GM21723 (cell line): ENCODE measurements at regions not wholly inside any gene's neighbourhood (a gene's known extent, or its start where the extent isn't known, plus 50 kb on each side); places are given as distances from the start of the nearest gene placed in this dataset.
"Not testable (repeated sequence)": the region's sequence is repeated elsewhere in the genome, so short reads cannot be mapped to it uniquely, and the experiment has no call there.

Experiments
- ATAC-seq: cut with Tn5 transposase; IDR thresholded peaks from one replicate; pipeline ENCODE4 v1.9.1; 2021; ENCODE audit warnings: mild to moderate bottlenecking, moderate library complexity; ENCODE audit not compliant: unreplicated experiment

DNA sequence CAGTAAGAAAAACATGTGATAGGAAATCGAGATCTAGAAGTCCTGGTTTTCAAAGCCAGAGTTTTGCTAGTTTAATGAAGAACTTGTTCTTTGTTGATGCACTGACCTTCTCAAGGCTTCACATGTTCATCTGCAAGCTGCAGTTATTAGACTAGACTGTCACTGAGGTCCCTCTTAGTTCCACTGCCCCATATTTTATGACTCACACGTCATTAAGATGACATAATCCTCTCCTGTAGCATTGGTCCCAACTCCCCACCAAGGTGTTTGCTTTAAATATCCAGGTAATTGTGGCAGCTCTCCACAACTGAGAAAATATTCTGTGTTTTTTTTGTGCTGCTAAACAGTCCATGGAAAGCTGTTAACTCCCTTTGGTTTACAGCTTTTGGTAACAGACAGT, 149.7 kb downstream of the MREG start:
- ATAC-seq: no peak

DNA sequence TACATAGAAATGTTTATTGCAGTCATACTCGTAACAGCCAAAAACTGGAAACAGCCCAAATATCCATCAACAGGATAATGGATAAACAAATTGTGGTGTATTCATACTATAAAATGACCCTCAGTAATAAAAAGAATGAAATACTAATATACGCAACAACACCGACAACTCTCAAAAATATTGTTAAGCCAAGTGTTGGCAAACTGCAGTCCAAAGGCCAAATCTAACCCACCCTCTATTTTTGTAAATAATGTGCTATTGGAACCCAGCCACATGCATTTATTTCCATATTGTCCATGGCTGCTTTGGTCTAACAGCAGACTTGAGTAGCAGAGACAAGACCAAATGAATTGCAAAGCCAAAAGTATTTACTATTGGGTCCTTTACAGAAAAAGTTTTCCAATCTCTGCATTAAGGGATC, 151.0 kb downstream of the MREG start:
- ATAC-seq: no peak

- no peak for ATAC-seq
These were observed 151.6 kb downstream of the MREG start for GRCh38 chr2:215861607-215862350.

DNA sequence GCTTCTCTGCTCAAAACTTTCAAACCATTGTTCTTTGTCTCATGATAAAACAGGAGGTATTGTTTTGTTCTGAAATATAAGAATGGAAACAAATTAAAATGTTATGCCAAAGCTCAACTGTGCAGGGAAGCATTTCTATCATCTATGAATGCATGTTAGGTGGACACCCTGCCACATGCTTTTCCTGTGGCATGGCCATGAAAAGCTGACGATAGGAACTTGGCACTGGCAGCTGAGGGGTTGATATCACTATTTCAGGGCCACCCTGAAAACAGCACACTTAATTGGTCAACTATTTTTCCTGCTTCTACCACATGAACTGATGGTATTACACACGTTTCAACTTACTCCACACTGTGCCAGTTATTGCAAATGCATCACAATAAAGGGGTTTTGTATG, 157.3 kb downstream of the MREG start:
- ATAC-seq: no peak

GRCh38 chr2:215855308-215855707, 158.0 kb downstream of the MREG start:
- ATAC-seq: not testable (repeated sequence)

DNA sequence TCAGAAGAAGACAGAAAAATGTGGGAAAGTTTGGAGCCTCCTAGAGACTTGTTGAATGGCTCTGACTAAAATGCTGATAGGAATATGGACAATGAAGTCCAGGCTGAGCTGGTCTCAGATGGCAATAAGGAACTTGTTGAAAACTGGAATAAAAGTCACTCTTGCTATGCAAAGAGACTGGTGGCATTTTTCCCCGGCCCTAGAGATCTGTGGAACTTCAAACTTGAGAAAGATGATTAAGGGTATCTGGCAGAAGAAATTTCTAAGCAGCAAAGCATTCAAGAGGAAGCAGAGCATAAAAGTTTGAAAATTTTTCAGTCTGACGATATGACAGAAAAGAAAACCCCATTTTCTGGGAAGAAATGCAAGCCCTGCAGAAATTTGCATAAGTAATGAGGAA, 159.3 kb downstream of the MREG start:
- ATAC-seq: no peak

- ATAC-seq: no peak
These were observed 161.7 kb downstream of the MREG start for GRCh38 chr2:215851696-215852095.

GRCh38 chr2:215851082-215851481, 162.3 kb downstream of the MREG start:
- ATAC-seq: no peak

DNA sequence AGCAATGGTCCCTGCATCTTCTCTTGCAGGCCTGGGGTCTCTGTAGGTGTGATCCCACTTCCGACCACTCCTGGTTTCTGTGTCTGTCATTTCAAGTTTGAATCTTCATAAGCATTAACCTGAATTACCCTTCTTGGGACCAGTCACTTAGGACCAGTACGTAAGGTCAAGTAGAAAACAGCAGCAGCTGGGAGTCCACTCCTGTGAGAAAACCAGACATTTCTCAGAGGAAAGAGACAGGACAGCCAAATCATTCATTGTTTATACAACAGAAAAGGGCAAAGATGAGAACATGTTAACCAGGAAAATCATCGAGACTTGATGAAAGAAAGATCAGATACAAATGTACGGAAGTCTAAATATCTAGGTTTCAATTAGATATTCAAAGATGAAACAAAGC, 163.0 kb downstream of the MREG start:
- no peak for ATAC-seq

- no peak for ATAC-seq
These were observed 163.6 kb downstream of the MREG start for GRCh38 chr2:215849771-215850170.

GRCh38 chr2:215848698-215849097, 164.7 kb downstream of the MREG start:
- no peak for ATAC-seq

GRCh38 chr2:215848146-215848545, 165.2 kb downstream of the MREG start:
- no peak for ATAC-seq

DNA sequence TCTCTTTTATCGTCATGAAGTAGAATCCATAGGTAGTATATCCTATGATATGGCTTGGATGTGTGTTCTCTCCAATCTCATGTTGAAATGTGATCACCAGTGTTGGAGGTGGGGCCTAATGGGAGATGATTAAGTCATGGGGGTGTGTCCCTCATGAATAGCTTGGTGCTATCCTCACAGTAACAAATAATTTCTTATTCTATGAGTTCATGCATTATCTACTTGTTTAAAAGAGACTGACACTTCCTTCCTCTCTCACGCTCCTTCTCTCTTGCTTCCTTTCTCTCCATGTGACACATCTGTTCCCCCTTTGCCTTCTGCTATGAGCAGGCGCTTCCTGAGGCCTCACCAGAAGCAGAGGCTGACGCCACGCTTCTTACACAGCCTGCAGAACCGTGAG, 165.6 kb downstream of the MREG start:
- ATAC-seq: no peak

DNA sequence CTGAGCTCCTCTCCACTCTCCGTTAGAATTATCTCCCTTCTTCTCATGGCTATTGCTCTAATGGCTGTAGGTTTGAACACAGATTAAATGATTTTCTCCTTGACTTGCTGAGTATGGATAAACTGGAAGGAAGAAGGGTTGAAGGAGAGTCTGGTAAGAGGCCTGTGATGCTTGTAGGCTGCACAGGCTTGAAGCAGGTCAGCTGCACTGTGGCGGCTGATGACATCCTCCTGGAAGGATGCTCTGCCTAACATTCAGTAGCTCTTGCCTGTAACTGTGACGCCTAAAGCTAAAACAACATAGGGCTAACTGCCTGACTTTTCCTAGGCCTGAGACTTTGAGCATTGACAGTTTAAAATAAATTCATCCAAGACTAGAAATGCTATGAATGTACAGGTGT, 166.3 kb downstream of the MREG start:
- ATAC-seq: no peak

GRCh38 chr2:215845839-215846586, 167.3 kb downstream of the MREG start:
- ATAC-seq: peak; percentile 80

- no peak for ATAC-seq
These were observed 169.8 kb downstream of the MREG start for GRCh38 chr2:215843579-215843978.

DNA sequence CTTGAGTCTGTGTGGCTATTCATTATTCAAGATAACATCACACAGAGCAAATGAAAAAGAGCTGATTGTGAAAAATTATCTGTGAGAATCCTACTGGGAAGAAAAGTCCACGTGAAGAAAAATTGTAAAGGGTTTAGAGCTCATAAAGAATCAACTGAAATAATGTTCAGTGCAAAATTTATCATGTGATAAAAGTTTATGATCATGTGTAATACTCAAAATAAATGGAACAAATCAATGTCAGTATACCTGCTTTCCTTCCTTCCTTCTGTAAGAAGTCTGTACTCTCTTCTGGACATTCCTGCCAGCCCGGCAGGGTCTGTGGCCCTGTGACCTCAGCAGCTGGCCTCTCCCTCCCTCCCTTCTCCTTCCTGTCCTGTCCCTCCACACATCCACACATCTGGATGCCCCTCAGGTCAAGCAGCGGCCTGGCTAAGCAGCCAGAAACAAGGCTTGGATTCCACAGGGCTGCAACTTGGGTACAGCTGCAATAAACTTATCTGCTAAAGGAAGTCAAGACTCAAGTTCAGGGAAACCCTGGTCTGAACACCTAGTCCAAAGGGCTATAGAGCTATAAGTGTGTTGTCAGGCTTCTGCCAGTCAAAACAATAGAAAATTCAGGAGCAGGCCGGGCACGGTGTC, 172.1 kb downstream of the MREG start:
- ATAC-seq: no peak

DNA sequence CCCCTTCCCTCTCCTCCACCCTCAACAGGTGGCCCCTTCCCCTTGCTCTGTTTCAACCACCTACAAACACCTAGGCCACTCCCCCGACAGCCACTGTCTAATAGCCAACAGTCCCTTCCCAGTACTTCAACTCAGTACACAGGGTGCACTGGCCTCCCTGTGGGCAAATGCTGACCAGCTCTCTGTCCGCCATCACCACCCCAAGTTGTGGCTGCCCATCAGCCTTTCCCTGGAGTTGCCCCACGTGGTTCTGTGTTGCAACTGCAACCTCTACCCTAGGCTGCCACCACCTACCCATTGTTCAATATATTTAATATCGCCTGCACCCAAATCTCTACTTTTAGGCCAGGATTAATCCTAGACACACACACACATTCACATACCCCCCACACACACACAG, 173.5 kb downstream of the MREG start:
- ATAC-seq: no peak

- no peak for ATAC-seq
These were observed 174.0 kb downstream of the MREG start for GRCh38 chr2:215839309-215839708.

- ATAC-seq: no peak
These were observed 176.5 kb downstream of the MREG start for GRCh38 chr2:215836881-215837280.

- ATAC-seq: no peak
These were observed 177.7 kb downstream of the MREG start for GRCh38 chr2:215835657-215836056.

DNA sequence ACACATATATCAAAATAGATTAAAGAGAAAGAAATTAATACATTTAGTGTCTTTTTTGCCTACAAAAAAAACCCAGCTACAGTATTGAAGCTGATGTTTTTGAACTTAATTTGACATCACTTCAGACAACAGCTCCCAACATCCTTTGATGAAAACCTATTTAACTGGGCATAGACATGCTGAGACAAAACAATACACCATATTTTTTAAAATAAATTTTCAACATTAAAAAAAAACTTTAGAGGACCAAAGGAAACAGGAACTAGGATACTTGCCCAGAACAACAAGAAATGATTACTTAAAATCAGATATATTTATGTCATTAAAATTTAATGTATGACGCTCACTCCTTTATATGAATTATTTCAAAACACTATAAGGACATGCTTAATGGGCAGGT, 178.1 kb downstream of the MREG start:
- ATAC-seq: no peak
